ENCODE measurements at regions not wholly inside any gene's neighbourhood (a gene's known extent, or its start where the extent isn't known, plus 50 kb on each side); places are given as distances from the start of the nearest gene placed in this dataset.

DNA sequence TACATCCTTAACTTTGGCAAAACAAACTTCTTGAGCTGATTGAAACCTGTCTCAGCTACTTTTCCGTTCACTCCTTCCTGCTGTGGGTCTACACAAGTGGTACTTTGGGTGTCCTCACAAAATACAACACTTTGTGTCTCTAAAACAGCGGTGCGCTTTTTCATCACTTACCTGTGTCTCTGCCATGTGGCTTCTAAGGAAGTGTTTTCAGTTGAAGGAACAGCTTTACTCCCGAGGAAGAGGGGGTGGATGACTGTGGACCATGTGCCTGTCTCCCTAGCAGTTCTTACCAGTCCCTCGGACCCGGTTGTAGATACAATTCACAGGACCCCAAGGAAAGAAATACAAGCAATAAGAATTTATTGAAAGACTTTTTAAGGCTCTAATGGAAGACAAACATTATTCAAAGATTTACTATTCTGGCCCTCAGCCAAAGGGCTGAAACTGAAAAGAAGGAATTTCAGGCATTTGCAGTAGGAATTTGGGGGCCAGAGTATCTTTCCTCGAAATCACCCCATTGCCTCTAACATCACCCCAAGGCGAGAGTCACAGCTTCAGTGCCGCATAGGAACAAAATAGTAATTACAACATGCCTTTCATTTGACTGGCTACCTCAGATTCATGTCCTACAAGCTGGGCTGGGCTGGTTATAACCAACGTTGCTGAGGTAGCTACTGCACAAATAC is 246.3 kb downstream of the ACTR3B start:
- TF ChIP-seq, protein P1, sequence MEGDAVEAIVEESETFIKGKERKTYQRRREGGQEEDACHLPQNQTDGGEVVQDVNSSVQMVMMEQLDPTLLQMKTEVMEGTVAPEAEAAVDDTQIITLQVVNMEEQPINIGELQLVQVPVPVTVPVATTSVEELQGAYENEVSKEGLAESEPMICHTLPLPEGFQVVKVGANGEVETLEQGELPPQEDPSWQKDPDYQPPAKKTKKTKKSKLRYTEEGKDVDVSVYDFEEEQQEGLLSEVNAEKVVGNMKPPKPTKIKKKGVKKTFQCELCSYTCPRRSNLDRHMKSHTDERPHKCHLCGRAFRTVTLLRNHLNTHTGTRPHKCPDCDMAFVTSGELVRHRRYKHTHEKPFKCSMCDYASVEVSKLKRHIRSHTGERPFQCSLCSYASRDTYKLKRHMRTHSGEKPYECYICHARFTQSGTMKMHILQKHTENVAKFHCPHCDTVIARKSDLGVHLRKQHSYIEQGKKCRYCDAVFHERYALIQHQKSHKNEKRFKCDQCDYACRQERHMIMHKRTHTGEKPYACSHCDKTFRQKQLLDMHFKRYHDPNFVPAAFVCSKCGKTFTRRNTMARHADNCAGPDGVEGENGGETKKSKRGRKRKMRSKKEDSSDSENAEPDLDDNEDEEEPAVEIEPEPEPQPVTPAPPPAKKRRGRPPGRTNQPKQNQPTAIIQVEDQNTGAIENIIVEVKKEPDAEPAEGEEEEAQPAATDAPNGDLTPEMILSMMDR (IDR thresholded peaks at IDR 0.05; ENCODE audit: insufficient read depth, low read depth, low read length, missing control alignments): no peak
- DNase-seq (ENCODE audit: low read depth): no peak
- no peak overlapping the region for H3K4me3 ChIP-seq (ENCODE audit: low read depth, low read length)

DNA sequence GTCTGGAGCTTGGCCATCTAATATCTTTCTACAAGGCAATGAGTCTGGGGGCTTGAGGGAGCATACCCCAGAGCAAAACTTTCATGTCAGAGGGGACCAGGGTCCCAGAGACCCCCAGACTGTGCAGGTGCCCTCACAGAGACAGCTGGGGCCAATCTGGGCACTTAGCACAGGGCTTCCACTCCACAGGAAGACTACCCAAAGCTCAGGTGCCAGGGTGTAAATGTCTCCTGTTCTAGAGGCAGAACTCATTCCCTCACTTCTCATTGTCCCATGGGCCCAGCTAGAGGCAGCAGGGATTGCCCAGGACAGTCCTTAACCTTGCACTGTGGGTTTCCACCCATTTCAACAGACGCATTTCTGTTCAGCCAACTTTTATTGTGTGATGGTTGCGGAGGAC is 246.9 kb downstream of the ACTR3B start:
- no peak for DNase-seq (ENCODE audit: low read depth)
- H3K4me3 ChIP-seq (ENCODE audit: low read depth, low read length): no peak overlapping the region
- TF ChIP-seq, protein P1 (IDR thresholded peaks at IDR 0.05; ENCODE audit: insufficient read depth, low read depth, low read length, missing control alignments): no peak

DNA sequence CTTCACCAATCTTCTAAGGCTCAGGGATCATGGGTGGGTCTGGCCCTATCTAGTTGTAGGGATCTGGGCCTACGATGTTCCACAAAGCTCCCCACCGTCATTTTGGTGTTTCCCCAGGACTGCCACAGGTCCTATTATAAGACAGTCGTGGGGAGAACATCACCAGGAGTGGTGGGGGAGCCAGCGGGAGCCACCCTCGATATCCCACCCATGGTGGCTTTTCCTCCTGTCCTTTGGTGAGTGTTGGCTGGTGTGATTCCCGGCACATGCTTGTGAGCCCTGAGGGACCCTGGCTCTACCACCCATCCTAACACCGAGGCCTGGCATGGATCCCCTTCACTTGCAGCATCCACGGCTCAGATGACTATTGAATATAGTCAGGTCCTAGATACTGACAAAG is 247.4 kb downstream of the ACTR3B start:
- DNase-seq (ENCODE audit: low read depth): no peak
- TF ChIP-seq, protein P1 (IDR thresholded peaks at IDR 0.05; ENCODE audit: insufficient read depth, low read depth, low read length, missing control alignments): no peak

DNA sequence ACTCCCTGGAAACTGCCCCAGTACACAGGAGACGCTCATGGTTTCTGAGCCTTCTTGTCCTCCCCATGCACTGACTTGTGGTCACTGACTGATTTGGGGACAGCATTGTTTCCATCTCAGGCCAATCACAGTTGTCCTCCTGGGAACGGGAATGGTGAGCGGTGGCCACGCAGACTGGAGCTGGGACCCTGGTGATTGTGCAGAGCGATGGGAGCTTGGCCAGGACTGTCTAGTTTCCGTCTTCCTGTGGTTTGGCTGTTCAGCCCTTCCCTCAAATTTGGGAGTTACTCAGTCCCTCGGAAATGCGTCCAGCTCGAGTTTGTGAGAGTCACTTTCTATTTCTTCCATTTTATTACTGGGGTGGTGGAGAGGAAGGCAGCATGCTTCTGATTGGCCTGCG is 250.9 kb downstream of the ACTR3B start:
- no peak for DNase-seq (ENCODE audit: low read depth)
- TF ChIP-seq, protein P1 (IDR thresholded peaks at IDR 0.05; ENCODE audit: insufficient read depth, low read depth, low read length, missing control alignments): no peak
- H3K4me3 ChIP-seq (ENCODE audit: low read depth, low read length): no peak overlapping the region

More for the DNA sequence above, 247.4 kb downstream of the ACTR3B start:
- no peak overlapping the region for H3K4me3 ChIP-seq (ENCODE audit: low read depth, low read length)

DNA sequence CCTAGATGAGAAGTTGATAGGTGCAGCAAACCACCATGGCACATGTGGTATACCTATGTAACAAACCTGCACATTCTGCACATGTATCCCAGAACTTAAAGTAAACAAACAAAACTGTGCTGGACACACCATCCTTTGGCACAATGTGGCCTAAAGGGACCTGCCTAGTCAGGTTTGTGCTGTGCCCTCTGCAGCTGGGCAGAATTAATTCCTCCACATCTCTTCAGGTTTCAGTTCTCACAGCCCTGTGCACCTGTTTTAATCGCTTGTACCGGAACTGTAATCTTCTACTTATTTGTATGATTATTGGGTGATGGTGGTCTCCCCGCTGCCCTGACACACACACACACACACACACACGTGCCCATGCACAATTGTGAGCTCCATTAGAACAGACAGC is 252.7 kb downstream of the ACTR3B start:
- DNase-seq (ENCODE audit: low read depth): no peak
- H3K4me3 ChIP-seq (ENCODE audit: low read depth, low read length): no peak overlapping the region
- TF ChIP-seq, protein P1 (IDR thresholded peaks at IDR 0.05; ENCODE audit: insufficient read depth, low read depth, low read length, missing control alignments): no peak

DNA sequence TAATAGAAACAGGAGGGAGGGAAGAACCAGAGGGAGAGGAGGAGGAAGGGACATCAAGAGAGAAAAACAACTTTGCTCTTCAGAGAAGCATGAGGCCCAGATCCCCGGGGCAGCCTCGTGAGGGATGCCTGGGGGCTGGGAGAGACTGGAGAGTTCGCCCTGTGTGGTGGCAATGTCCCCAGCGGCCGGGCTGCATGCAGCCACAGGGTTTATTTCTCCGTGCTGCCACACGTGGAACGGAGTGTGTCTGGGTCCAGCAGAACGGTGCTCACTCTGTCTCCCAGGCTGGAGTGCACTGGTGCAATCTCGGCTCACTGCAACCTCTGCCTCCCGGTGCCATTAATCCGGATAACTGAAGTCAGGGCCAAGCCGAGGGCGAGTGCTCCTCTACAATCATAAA is 257.7 kb downstream of the ACTR3B start:
- H3K4me3 ChIP-seq (ENCODE audit: low read depth, low read length): no peak overlapping the region
- TF ChIP-seq, protein P1 (IDR thresholded peaks at IDR 0.05; ENCODE audit: insufficient read depth, low read depth, low read length, missing control alignments): no peak
- no peak for DNase-seq (ENCODE audit: low read depth)

DNA sequence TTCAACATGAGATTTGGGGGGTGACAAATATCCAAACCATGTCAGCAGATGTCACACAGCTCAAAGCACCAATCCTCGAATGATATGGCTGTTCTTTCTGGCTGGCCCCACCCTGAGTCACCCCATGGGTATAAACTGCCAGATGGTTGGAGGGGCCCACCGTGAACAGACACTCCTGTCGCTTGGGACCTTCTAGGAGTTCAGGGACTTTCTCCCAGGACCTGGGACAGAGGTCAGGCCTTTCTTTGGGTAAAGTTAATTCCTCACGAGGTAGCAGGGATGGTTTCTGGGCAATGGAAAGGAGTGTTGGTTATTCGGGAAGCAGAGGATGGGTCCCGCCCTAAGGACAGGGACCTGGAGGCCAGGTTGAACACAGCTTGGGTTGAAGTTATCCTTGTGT is 262.0 kb downstream of the ACTR3B start:
- no peak overlapping the region for H3K4me3 ChIP-seq (ENCODE audit: low read depth, low read length)
- no peak for DNase-seq (ENCODE audit: low read depth)
- TF ChIP-seq, protein P1 (IDR thresholded peaks at IDR 0.05; ENCODE audit: insufficient read depth, low read depth, low read length, missing control alignments): no peak

Data from GM12865 (cell line).